ENCODE measurements at regions not wholly inside any gene's neighbourhood (a gene's known extent, or its start where the extent isn't known, plus 50 kb on each side); places are given as distances from the start of the nearest gene placed in this dataset.

- TF ChIP-seq CTCF (IDR thresholded peaks at IDR 0.05): no peak
- TF ChIP-seq ZFX (IDR thresholded peaks at IDR 0.05; ENCODE audit: borderline replicate concordance): no peak
- no peak overlapping the region for H3K27ac ChIP-seq
Observed at GRCh38 chr2:18427762-18428161, 132.7 kb downstream of the RDH14 start.

- H3K27ac ChIP-seq: no peak overlapping the region
- TF ChIP-seq CTCF (IDR thresholded peaks at IDR 0.05) (no peak), ZFX (IDR thresholded peaks at IDR 0.05; ENCODE audit: borderline replicate concordance) (no peak)
Observed at GRCh38 chr2:18426174-18426573, 134.3 kb downstream of the RDH14 start.

GRCh38 chr2:18425210-18425703 is 135.2 kb downstream of the RDH14 start:
- no peak overlapping the region for H3K27ac ChIP-seq
- no peak for TF ChIP-seq ZFX (IDR thresholded peaks at IDR 0.05; ENCODE audit: borderline replicate concordance)
- TF ChIP-seq CTCF (IDR thresholded peaks at IDR 0.05): no peak

GRCh38 chr2:18423636-18424035 is 136.8 kb downstream of the RDH14 start:
- TF ChIP-seq CTCF (IDR thresholded peaks at IDR 0.05): no peak
- no peak for TF ChIP-seq ZFX (IDR thresholded peaks at IDR 0.05; ENCODE audit: borderline replicate concordance)
- no peak overlapping the region for H3K27ac ChIP-seq

GRCh38 chr2:18422432-18423165 is 137.9 kb downstream of the RDH14 start:
- no peak overlapping the region for H3K27ac ChIP-seq
- TF ChIP-seq CTCF (IDR thresholded peaks at IDR 0.05) (no peak), ZFX (IDR thresholded peaks at IDR 0.05; ENCODE audit: borderline replicate concordance) (no peak)

- TF ChIP-seq CTCF (IDR thresholded peaks at IDR 0.05) (no peak), ZFX (IDR thresholded peaks at IDR 0.05; ENCODE audit: borderline replicate concordance) (no peak)
- H3K27ac ChIP-seq: no peak overlapping the region
Observed at GRCh38 chr2:18413676-18414396, 146.6 kb downstream of the RDH14 start.
